Upper lobe of left lung (tissue), 6 donors: ENCODE measurements at regions not wholly inside any gene's neighbourhood (a gene's known extent, or its start where the extent isn't known, plus 50 kb on each side); places are given as distances from the start of the nearest gene placed in this dataset.
A peak's percentile ranks its signal among the peaks of the same experiment; 100 is the strongest.

Source experiments
- ATAC-seq, 2 donors: fragments of 200-7000 bp; cut with Tn5 transposase; one replicate each; pipeline ENCODE4 v1.9.1; 2022; ENCODE audit warnings: mild to moderate bottlenecking in 2 of 2, moderate library complexity in 2 of 2; ENCODE audit not compliant: low FRiP score in 2 of 2
- DNase-seq, 2 donors: peaks; one replicate each; pipeline ENCODE4 v3.0.0-alpha.2; 2019 to 2020
- H3K27ac ChIP-seq, 4 donors: fragments of 200-600 bp; sonication (generic); one replicate each; pipeline ENCODE4 v1.5.1; 2016 to 2019
- H3K27me3 ChIP-seq, 4 donors: fragments of 200-600 bp; sonication (generic); one replicate each; pipeline ENCODE4 v1.5.1; 2017 to 2019
- H3K36me3 ChIP-seq, 4 donors: fragments of 200-600 bp; sonication (generic); one replicate each; pipeline ENCODE4 v1.5.1; 2016 to 2019
- H3K4me1 ChIP-seq, 4 donors: fragments of 200-600 bp; sonication (generic); one replicate each; pipeline ENCODE4 v1.5.1; 2018 to 2019
- H3K4me3 ChIP-seq, 4 donors: fragments of 200-600 bp; sonication (generic); one replicate each; pipeline ENCODE4 v1.5.1; 2017 to 2019; ENCODE audit warnings: mild to moderate bottlenecking in 2 of 4, moderate library complexity in 1 of 4
- H3K9me3 ChIP-seq, 4 donors: fragments of 200-600 bp; sonication (generic); one replicate each; pipeline ENCODE4 v1.5.1; 2018 to 2019
- EP300 ChIP-seq, 4 donors: sonication (generic); formaldehyde crosslinking; IDR thresholded peaks; one replicate each; pipeline ENCODE4 v1.5.1; 2017; ENCODE audit warnings: antibody characterized with exemption in 4 of 4, control low read depth in 2 of 4
- POLR2A ChIP-seq, 4 donors: fragments of 450-650 bp; IDR thresholded peaks; one replicate each; pipeline ENCODE4 v1.5.1; 2016 to 2017; ENCODE audit warnings: antibody characterized with exemption in 4 of 4, mild to moderate bottlenecking in 2 of 4
- POLR2AphosphoS5 ChIP-seq, 2 donors: sonication (generic); formaldehyde crosslinking; IDR thresholded peaks; one replicate each; pipeline ENCODE4 v1.5.1; 2017; ENCODE audit warnings: antibody characterized with exemption in 2 of 2
- WGBS, 2 donors: methylation state at CpG; one replicate each; pipeline ENCODE4 v1.1.5; 2017 to 2018; 5-methylcytosine and 5-hydroxymethylcytosine counted together
- TF ChIP-seq, protein P1 (sequence below), 6 experiments: fragments of 450-650 bp in 4 of 6; fragments of 200-600 bp in 2 of 6; sonication (generic) in 2 of 6; IDR thresholded peaks; one replicate each; pipeline ENCODE4 v1.5.1; 2016 to 2019; ENCODE audit warnings: antibody characterized with exemption in 6 of 6
- donor health status: DM: no; HTN: no; CAD: no; lungs with moderate emphysema.
- donor health status: DM: no; HTN: yes; CAD: no; lungs with severe emphysema.

GRCh38 chr6:164042212-164042611, 627.7 kb downstream of the QKI start:
- WGBS, 2 donors, result 42 to 51% methylated on average over 5 of the region's 5 CpGs
- Histone ChIP-seq H3K36me3 (no peaks in the 10 kb centered on the region), H3K4me3 (no peak overlapping the region), H3K4me1 (no peaks in the 10 kb centered on the region), H3K9me3 (no peaks in the 10 kb centered on the region), H3K27ac (no peak overlapping the region), H3K27me3 (no peaks in the 10 kb centered on the region)
- ATAC-seq (no peak), DNase-seq (no peak)
- TF ChIP-seq, protein P1, sequence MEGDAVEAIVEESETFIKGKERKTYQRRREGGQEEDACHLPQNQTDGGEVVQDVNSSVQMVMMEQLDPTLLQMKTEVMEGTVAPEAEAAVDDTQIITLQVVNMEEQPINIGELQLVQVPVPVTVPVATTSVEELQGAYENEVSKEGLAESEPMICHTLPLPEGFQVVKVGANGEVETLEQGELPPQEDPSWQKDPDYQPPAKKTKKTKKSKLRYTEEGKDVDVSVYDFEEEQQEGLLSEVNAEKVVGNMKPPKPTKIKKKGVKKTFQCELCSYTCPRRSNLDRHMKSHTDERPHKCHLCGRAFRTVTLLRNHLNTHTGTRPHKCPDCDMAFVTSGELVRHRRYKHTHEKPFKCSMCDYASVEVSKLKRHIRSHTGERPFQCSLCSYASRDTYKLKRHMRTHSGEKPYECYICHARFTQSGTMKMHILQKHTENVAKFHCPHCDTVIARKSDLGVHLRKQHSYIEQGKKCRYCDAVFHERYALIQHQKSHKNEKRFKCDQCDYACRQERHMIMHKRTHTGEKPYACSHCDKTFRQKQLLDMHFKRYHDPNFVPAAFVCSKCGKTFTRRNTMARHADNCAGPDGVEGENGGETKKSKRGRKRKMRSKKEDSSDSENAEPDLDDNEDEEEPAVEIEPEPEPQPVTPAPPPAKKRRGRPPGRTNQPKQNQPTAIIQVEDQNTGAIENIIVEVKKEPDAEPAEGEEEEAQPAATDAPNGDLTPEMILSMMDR (IDR thresholded peaks at IDR 0.05), result no peak
- TF ChIP-seq POLR2AphosphoS5 (IDR thresholded peaks at IDR 0.05), result no peak
- no peak for TF ChIP-seq POLR2A (IDR thresholded peaks at IDR 0.05)
- no peak for TF ChIP-seq EP300 (IDR thresholded peaks at IDR 0.05)

DNA sequence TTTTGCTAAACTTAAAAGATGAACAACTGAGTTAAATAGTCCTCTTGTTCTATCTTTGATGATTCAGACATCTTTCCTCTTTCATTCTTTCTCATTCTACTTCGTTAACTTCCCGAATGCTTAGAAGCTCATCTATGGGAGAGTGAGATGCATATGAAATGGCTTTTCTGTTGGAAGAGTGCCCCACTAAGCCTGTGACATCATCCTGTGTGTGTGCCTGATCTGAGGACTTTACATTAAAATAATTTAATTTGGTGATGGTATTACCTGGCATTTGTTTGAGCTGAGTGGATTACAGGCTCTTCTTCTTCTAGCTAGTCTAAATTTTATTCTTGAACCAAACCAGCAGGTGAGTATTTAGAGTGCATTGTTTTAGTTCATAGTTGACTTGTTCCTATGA, 626.5 kb downstream of the QKI start:
- Histone ChIP-seq H3K36me3 (no peaks in the 10 kb centered on the region), H3K27me3 (no peaks in the 10 kb centered on the region), H3K4me1 (no peaks in the 10 kb centered on the region), H3K9me3 (no peaks in the 10 kb centered on the region), H3K27ac (no peak overlapping the region), H3K4me3 (no peak overlapping the region)
- WGBS, 2 donors, result 89 to 90% methylated on average over 2 of the region's 2 CpGs
- no peak for ATAC-seq
- DNase-seq, result no peak
- no peak for TF ChIP-seq EP300 (IDR thresholded peaks at IDR 0.05)
- no peak for TF ChIP-seq POLR2A (IDR thresholded peaks at IDR 0.05)
- TF ChIP-seq, protein P1 (IDR thresholded peaks at IDR 0.05), result no peak
- TF ChIP-seq POLR2AphosphoS5 (IDR thresholded peaks at IDR 0.05), result no peak

DNA sequence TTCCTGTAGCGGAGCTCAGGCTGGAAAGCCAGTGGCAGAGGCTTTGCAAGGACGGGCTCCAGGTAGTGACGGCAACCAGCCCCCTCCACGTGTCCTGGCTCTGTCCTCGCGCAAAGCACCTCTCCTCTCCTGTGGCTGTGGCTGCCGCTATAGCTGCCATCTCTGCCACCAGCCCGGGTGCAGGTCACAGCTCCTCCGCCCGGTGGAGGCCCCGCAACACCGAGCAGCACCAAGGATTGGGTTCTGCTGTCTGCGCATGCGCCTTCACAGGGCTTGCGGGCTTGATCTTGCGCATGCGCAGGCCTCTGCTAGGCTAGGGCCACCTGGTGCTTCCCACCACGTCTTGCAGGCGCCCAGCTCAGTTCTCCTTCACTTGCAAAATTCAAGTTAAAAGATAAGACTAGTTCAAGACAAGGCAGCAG, 625.4 kb downstream of the QKI start:
- TF ChIP-seq EP300 (IDR thresholded peaks at IDR 0.05) (no peak), POLR2AphosphoS5 (IDR thresholded peaks at IDR 0.05) (no peak), POLR2A (IDR thresholded peaks at IDR 0.05) (no peak)
- TF ChIP-seq, protein P1 (IDR thresholded peaks at IDR 0.05), result no peak
- peak; percentile 61 to 79 for ATAC-seq
- 78 to 97% methylated on average over 13 to 19 of the region's 19 CpGs for WGBS, 2 donors
- Histone ChIP-seq H3K27me3 (no peaks in the 10 kb centered on the region), H3K9me3 (no peaks in the 10 kb centered on the region), H3K36me3 (no peaks in the 10 kb centered on the region), H3K4me3 (peak overlapping the region in 1 of 4 donors; percentile 30), H3K27ac (no peak overlapping the region), H3K4me1 (no peaks in the 10 kb centered on the region)
- DNase-seq, result peak; percentile 53 to 82

DNA sequence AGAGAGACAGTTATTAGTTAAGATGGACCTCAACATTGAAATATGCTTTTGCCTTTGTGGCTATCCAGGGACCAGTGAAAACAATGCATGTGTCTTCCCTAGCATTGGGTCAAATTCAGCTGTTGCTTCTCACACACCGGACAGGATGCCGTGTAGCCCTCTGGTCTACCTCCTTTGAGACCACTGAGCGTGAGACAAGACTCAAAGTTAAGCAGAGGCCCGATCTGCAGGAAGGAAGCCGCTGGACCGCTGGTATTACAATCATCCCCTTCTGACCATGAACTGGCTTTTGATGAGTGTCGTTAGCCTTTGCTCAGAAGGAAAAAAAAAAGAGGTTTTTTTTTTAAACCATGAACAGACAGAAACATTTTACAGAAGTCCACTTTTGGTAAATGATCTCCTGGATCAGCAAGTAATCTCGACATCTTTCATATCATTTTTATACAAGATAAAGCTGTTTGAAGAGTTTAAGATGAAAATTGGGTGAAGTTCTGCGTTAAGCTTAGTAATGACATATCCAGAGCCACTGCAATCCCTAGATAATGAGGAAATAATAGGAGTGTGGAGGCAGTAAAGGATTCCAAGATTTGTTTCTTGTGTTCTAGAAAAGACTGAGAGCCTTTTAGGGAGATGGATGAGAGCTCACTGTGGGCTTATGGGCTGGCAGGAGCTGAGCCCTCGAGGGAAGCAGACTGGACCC, 622.8 kb downstream of the QKI start:
- TF ChIP-seq, protein P1 (IDR thresholded peaks at IDR 0.05), result no peak
- TF ChIP-seq POLR2AphosphoS5 (IDR thresholded peaks at IDR 0.05), result no peak
- TF ChIP-seq POLR2A (IDR thresholded peaks at IDR 0.05), result no peak
- no peak for TF ChIP-seq EP300 (IDR thresholded peaks at IDR 0.05)
- Histone ChIP-seq H3K4me1 (no peaks in the 10 kb centered on the region), H3K27ac (no peak overlapping the region), H3K4me3 (no peak overlapping the region), H3K27me3 (no peaks in the 10 kb centered on the region), H3K9me3 (no peaks in the 10 kb centered on the region), H3K36me3 (no peaks in the 10 kb centered on the region)
- ATAC-seq, result no peak
- DNase-seq, result no peak
- WGBS, 2 donors, result 59 to 62% methylated on average over 10 of the region's 10 CpGs

DNA sequence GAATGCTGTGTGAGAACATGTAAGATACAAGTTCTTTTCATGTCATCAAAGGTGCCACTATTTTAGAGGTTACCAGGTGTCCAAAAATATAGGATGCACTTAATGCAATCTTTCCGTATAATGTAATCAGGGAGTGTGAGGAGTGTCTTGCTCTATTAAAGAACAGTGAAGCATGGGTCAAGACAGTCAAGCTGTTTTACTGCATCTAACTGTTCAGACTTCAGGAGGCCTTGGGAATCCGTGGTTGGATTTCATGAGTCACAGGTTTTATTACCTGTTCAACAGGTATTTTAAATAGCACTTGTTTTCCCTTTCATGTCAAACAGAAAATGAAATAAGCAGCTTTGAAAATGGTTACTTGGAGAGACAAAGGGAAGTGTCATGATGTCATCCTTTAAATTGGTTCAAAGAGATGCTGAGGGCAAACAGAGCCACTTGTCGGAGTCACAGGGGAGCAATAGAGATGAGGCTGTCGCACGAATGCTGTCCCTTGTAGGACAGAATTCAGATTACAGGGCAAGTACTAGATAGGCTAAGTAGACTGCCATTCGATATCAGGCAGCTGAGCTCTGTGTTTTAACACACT, 621.5 kb downstream of the QKI start:
- Histone ChIP-seq H3K27ac (no peak overlapping the region), H3K4me3 (no peak overlapping the region), H3K9me3 (no peaks in the 10 kb centered on the region), H3K27me3 (no peaks in the 10 kb centered on the region), H3K4me1 (no peaks in the 10 kb centered on the region), H3K36me3 (no peaks in the 10 kb centered on the region)
- DNase-seq (no peak), ATAC-seq (no peak)
- TF ChIP-seq POLR2AphosphoS5 (IDR thresholded peaks at IDR 0.05), result no peak
- 82 to 83% methylated on average over 6 of the region's 6 CpGs for WGBS, 2 donors
